ENCODE measurements at regions not wholly inside any gene's neighbourhood (a gene's known extent, or its start where the extent isn't known, plus 50 kb on each side); places are given as distances from the start of the nearest gene placed in this dataset.

GRCh38 chr13:88176231-88176630 is 505.1 kb downstream of the SLITRK5 start:
- Histone ChIP-seq H3K27ac (no peak overlapping the region), H3K4me3 (no peak overlapping the region), H3K9ac (no peak overlapping the region), H3K9me3 (ENCODE audit: low read depth) (no peaks in the 10 kb centered on the region), H3K36me3 (no peaks in the 10 kb centered on the region), H3K4me2 (no peak overlapping the region), H3K79me2 (ENCODE audit: low read depth) (no peaks in the 10 kb centered on the region), H4K20me1 (ENCODE audit: low read depth) (no peaks in the 10 kb centered on the region), H3K27me3 (no peaks in the 10 kb centered on the region), H3K4me1 (no peaks in the 10 kb centered on the region), H3F3A (ENCODE audit: low read depth) (no peaks in the 10 kb centered on the region), H2AFZ (replicated peaks) (no peak overlapping the region)
- Mint-ChIP-seq H3K27me3 (ENCODE audit: insufficient read depth, low read depth) (no peaks in the 10 kb centered on the region), H3K9me3 (no peaks in the 10 kb centered on the region), H3K27ac (no peak overlapping the region), H3K4me3 (no peak overlapping the region), H3K4me1 (no peaks in the 10 kb centered on the region), H3K36me3 (no peaks in the 10 kb centered on the region)
- DNase-seq (ENCODE audit: low spot score) = no peak
- TF ChIP-seq EZH2 (IDR thresholded peaks at IDR 0.05) (no peak), CTCF (IDR thresholded peaks at IDR 0.05) (no peak), EZH2phosphoT487 (IDR thresholded peaks at IDR 0.05) (no peak)

GRCh38 chr13:88183440-88183839 is 512.3 kb downstream of the SLITRK5 start:
- no peaks in the 10 kb centered on the region for H3K79me2 ChIP-seq (ENCODE audit: low read depth)
- H3K4me2 ChIP-seq = no peak overlapping the region
- H3K4me3 ChIP-seq = no peak overlapping the region
- no peaks in the 10 kb centered on the region for H3K4me1 Mint-ChIP-seq
- H3K9me3 Mint-ChIP-seq = no peaks in the 10 kb centered on the region
- TF ChIP-seq EZH2 (IDR thresholded peaks at IDR 0.05) = no peak
- TF ChIP-seq CTCF (IDR thresholded peaks at IDR 0.05) = no peak
- TF ChIP-seq EZH2phosphoT487 (IDR thresholded peaks at IDR 0.05) = no peak
- no peaks in the 10 kb centered on the region for H3K27me3 ChIP-seq
- H3K4me1 ChIP-seq = no peaks in the 10 kb centered on the region
- no peaks in the 10 kb centered on the region for H3K36me3 ChIP-seq
- H3K27me3 Mint-ChIP-seq (ENCODE audit: insufficient read depth, low read depth) = no peaks in the 10 kb centered on the region
- H3F3A ChIP-seq (ENCODE audit: low read depth) = no peaks in the 10 kb centered on the region
- no peak for DNase-seq (ENCODE audit: low spot score)
- H3K27ac Mint-ChIP-seq = no peak overlapping the region
- no peaks in the 10 kb centered on the region for H3K36me3 Mint-ChIP-seq
- H2AFZ ChIP-seq (replicated peaks) = no peak overlapping the region
- H3K4me3 Mint-ChIP-seq = no peak overlapping the region
- no peak overlapping the region for H3K27ac ChIP-seq
- no peaks in the 10 kb centered on the region for H3K9me3 ChIP-seq (ENCODE audit: low read depth)
- no peaks in the 10 kb centered on the region for H4K20me1 ChIP-seq (ENCODE audit: low read depth)
- H3K9ac ChIP-seq = no peak overlapping the region

- Histone ChIP-seq H4K20me1 (ENCODE audit: low read depth) (no peaks in the 10 kb centered on the region), H3K36me3 (no peaks in the 10 kb centered on the region), H3K4me2 (no peak overlapping the region), H3K79me2 (ENCODE audit: low read depth) (no peaks in the 10 kb centered on the region), H3F3A (ENCODE audit: low read depth) (no peaks in the 10 kb centered on the region), H3K27me3 (no peaks in the 10 kb centered on the region), H2AFZ (replicated peaks) (no peak overlapping the region), H3K9me3 (ENCODE audit: low read depth) (no peaks in the 10 kb centered on the region), H3K27ac (no peak overlapping the region), H3K4me3 (no peak overlapping the region), H3K9ac (no peak overlapping the region), H3K4me1 (no peaks in the 10 kb centered on the region)
- Mint-ChIP-seq H3K4me3 (no peak overlapping the region), H3K36me3 (no peaks in the 10 kb centered on the region), H3K27me3 (ENCODE audit: insufficient read depth, low read depth) (peaks cover 2% of the 10 kb centered on the region), H3K4me1 (no peaks in the 10 kb centered on the region), H3K27ac (no peak overlapping the region), H3K9me3 (peaks cover 6% of the 10 kb centered on the region)
- TF ChIP-seq CTCF (IDR thresholded peaks at IDR 0.05) (no peak), EZH2phosphoT487 (IDR thresholded peaks at IDR 0.05) (no peak), EZH2 (IDR thresholded peaks at IDR 0.05) (no peak)
- no peak for DNase-seq (ENCODE audit: low spot score)
Measured at GRCh38 chr13:88188986-88189385, 517.8 kb downstream of the SLITRK5 start.

- Histone ChIP-seq H3K4me2 (no peak overlapping the region), H3K9ac (no peak overlapping the region), H3K4me3 (no peak overlapping the region), H3K27me3 (no peaks in the 10 kb centered on the region), H3F3A (ENCODE audit: low read depth) (no peaks in the 10 kb centered on the region), H3K79me2 (ENCODE audit: low read depth) (no peaks in the 10 kb centered on the region), H3K27ac (no peak overlapping the region), H3K4me1 (no peaks in the 10 kb centered on the region), H2AFZ (replicated peaks) (no peak overlapping the region), H3K9me3 (ENCODE audit: low read depth) (no peaks in the 10 kb centered on the region), H3K36me3 (no peaks in the 10 kb centered on the region), H4K20me1 (ENCODE audit: low read depth) (no peaks in the 10 kb centered on the region)
- Mint-ChIP-seq H3K27me3 (ENCODE audit: insufficient read depth, low read depth) (peaks cover 2% of the 10 kb centered on the region), H3K4me1 (no peaks in the 10 kb centered on the region), H3K36me3 (no peaks in the 10 kb centered on the region), H3K9me3 (peaks cover 6% of the 10 kb centered on the region), H3K4me3 (no peak overlapping the region), H3K27ac (no peak overlapping the region)
- TF ChIP-seq EZH2 (IDR thresholded peaks at IDR 0.05) (no peak), CTCF (IDR thresholded peaks at IDR 0.05) (no peak), EZH2phosphoT487 (IDR thresholded peaks at IDR 0.05) (no peak)
- no peak for DNase-seq (ENCODE audit: low spot score)
Measured at GRCh38 chr13:88189728-88190127, 518.6 kb downstream of the SLITRK5 start.

All from neural progenitor cell (in vitro differentiated cells).